ENCODE measurements at regions not wholly inside any gene's neighbourhood (a gene's known extent, or its start where the extent isn't known, plus 50 kb on each side); places are given as distances from the start of the nearest gene placed in this dataset.
"Not testable (repeated sequence)": the region's sequence is repeated elsewhere in the genome, so short reads cannot be mapped to it uniquely, and the experiment has no call there.

DNA sequence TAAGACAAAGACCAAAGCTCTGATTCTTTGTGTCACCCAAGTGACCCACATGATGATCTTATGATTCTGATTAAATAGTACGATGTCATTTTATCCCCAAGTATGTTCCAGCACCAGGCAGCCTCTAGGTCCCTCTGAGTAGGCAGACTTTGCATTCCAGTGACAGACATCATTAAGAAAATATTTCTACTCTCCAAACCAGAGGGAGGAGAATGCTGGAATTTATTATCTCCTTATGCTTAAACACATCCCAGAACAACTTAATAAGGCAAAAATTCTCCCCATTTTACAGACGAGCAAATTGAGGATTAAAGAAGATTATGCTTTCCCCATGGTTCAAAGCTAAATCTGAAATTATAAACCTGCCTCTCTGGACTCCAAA lies 192.8 kb upstream of the CDH11 start:
- Histone ChIP-seq H3K27me3 (replicated peaks; ENCODE audit: control insufficient read depth, insufficient read depth, low read length, poor library complexity, severe bottlenecking) (no peaks in the 10 kb centered on the region), H3K36me3 (ENCODE audit: control insufficient read depth, insufficient read depth, low read length) (no peaks in the 10 kb centered on the region), H3K4me3 (ENCODE audit: insufficient read depth, low read depth, low read length, poor library complexity, severe bottlenecking) (no peak overlapping the region), H3K27ac (ENCODE audit: insufficient read depth, low read length, poor library complexity, severe bottlenecking) (no peak overlapping the region), H3K4me1 (ENCODE audit: control insufficient read depth, insufficient read depth, low read length, poor library complexity, severe bottlenecking) (no peaks in the 10 kb centered on the region), H3K9me3 (ENCODE audit: control insufficient read depth, low read length) (no peaks in the 10 kb centered on the region)
- DNase-seq, result no peak

DNA sequence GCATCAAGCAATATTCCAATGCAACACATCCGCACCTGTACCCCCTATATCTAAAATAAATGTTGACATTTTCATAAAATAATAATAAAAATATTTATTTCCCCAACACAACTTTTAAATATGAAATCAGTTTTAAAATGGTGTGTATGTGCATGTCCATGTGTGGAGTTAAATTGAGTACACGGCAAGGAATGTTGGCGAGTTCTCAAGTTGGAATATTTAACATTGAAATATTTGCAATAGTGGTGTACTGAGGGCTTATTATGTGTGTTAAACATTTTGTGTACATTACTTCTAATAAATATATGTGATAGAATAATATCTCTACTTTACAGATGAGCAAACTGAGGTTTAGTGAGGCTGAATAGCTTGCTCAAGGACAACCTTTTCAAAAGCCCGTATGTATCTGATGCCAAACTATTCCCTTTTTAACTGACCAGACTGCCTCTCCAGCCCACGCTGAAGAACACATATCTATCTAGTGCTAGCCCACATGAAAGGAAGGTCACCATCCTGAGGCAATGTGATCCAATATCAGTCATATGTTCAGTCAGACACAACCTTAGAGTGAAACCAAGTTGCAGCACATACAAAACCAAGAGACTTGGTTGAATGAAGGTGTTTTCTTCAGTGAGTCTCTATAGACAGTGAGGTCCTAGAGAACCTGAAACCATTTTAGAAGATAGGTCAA lies 192.2 kb upstream of the CDH11 start:
- H3K4me3 ChIP-seq (ENCODE audit: insufficient read depth, low read depth, low read length, poor library complexity, severe bottlenecking), result no peak overlapping the region
- H3K4me1 ChIP-seq (ENCODE audit: control insufficient read depth, insufficient read depth, low read length, poor library complexity, severe bottlenecking), result no peaks in the 10 kb centered on the region
- DNase-seq, result no peak
- no peaks in the 10 kb centered on the region for H3K36me3 ChIP-seq (ENCODE audit: control insufficient read depth, insufficient read depth, low read length)
- no peak overlapping the region for H3K27ac ChIP-seq (ENCODE audit: insufficient read depth, low read length, poor library complexity, severe bottlenecking)
- H3K27me3 ChIP-seq (replicated peaks; ENCODE audit: control insufficient read depth, insufficient read depth, low read length, poor library complexity, severe bottlenecking), result no peaks in the 10 kb centered on the region
- no peaks in the 10 kb centered on the region for H3K9me3 ChIP-seq (ENCODE audit: control insufficient read depth, low read length)

DNA sequence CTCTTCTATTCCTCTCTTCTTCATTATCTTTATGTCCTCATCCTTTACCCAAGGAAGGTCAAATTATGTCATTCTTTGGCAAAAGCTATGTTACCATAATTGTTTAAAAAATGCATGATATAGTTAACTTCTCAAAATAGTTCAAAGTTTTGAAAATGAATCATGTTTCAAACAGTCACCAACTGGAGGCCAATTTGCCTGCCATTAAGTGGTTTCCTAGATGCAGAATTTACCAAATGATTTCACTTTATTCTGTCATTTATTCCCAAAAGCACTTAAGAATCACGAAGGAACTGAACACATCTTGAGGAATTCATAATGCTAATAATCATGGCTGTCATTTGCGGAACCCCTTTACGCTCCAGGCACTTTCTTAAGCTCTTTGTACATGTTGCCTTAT lies 190.9 kb upstream of the CDH11 start:
- Histone ChIP-seq H3K4me3 (ENCODE audit: insufficient read depth, low read depth, low read length, poor library complexity, severe bottlenecking) (no peak overlapping the region), H3K4me1 (ENCODE audit: control insufficient read depth, insufficient read depth, low read length, poor library complexity, severe bottlenecking) (no peaks in the 10 kb centered on the region), H3K27ac (ENCODE audit: insufficient read depth, low read length, poor library complexity, severe bottlenecking) (no peak overlapping the region), H3K9me3 (ENCODE audit: control insufficient read depth, low read length) (no peaks in the 10 kb centered on the region), H3K36me3 (ENCODE audit: control insufficient read depth, insufficient read depth, low read length) (no peaks in the 10 kb centered on the region), H3K27me3 (replicated peaks; ENCODE audit: control insufficient read depth, insufficient read depth, low read length, poor library complexity, severe bottlenecking) (no peaks in the 10 kb centered on the region)
- DNase-seq, result no peak

DNA sequence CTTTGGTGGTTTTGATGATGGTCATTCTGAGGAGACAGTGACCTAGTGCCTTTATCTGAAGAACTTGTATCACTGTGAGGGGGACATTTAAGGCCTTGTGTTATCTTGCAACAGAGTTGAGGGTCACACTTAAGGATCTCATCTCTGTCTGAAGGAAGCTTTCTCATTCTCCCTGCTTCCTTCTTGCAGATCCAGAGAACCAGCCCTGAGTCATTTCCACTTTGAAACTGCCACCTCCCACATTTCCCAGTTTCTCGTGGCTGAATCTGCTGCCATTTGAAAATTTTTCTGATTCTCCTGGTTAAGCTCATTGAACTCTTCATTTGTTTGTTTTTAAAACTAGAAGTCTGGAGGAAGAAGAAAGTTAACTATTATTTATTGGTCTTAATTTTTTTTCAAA lies 190.2 kb upstream of the CDH11 start:
- no peaks in the 10 kb centered on the region for H3K9me3 ChIP-seq (ENCODE audit: control insufficient read depth, low read length)
- H3K27ac ChIP-seq (ENCODE audit: insufficient read depth, low read length, poor library complexity, severe bottlenecking), result no peak overlapping the region
- no peak overlapping the region for H3K4me3 ChIP-seq (ENCODE audit: insufficient read depth, low read depth, low read length, poor library complexity, severe bottlenecking)
- H3K36me3 ChIP-seq (ENCODE audit: control insufficient read depth, insufficient read depth, low read length), result no peaks in the 10 kb centered on the region
- no peak for DNase-seq
- H3K27me3 ChIP-seq (replicated peaks; ENCODE audit: control insufficient read depth, insufficient read depth, low read length, poor library complexity, severe bottlenecking), result no peaks in the 10 kb centered on the region
- H3K4me1 ChIP-seq (ENCODE audit: control insufficient read depth, insufficient read depth, low read length, poor library complexity, severe bottlenecking), result no peaks in the 10 kb centered on the region

DNA sequence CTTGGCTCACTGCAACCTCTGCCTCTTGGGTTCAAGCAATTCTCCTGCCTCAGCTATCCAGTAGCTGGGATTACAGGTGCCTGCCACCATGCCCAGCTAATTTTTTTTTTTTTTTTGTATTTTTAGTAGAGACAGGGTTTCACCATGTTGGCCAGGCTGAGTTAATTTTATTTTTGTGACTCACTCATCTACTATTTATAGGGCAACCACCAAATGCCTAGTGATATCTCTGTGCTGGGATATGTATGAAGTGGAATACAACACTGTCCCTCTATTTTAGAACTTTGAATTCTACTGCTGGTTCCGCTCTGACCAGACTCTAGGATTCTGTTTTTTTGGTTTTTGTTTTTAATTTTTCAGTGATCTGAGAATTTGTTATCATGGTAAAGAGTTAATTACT lies 188.6 kb upstream of the CDH11 start:
- H3K4me3 ChIP-seq (ENCODE audit: insufficient read depth, low read depth, low read length, poor library complexity, severe bottlenecking); H3K27me3 ChIP-seq (replicated peaks; ENCODE audit: control insufficient read depth, insufficient read depth, low read length, poor library complexity, severe bottlenecking); DNase-seq; H3K36me3 ChIP-seq (ENCODE audit: control insufficient read depth, insufficient read depth, low read length); H3K27ac ChIP-seq (ENCODE audit: insufficient read depth, low read length, poor library complexity, severe bottlenecking); H3K9me3 ChIP-seq (ENCODE audit: control insufficient read depth, low read length); H3K4me1 ChIP-seq (ENCODE audit: control insufficient read depth, insufficient read depth, low read length, poor library complexity, severe bottlenecking): not testable (repeated sequence)

DNA sequence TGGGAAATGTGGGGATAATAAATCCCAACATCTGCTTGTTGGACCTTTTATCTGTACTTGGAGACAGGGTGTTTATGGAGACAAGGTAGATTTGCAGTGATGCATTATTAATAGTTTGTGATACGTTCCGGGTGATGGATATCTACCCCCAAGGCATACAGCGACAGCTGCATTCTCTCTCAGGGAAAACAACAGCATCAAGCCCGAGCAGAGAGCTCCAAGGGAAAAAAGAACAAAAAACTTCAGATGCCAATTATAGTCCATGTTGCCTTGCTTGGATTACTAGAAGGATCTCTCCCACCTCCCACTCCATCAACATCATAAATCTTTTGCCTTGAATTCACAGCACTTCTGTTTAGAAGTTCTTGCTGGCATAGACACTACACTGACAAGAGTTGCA lies 187.5 kb upstream of the CDH11 start:
- no peak overlapping the region for H3K27ac ChIP-seq (ENCODE audit: insufficient read depth, low read length, poor library complexity, severe bottlenecking)
- no peaks in the 10 kb centered on the region for H3K36me3 ChIP-seq (ENCODE audit: control insufficient read depth, insufficient read depth, low read length)
- DNase-seq, result no peak
- no peaks in the 10 kb centered on the region for H3K9me3 ChIP-seq (ENCODE audit: control insufficient read depth, low read length)
- no peaks in the 10 kb centered on the region for H3K4me1 ChIP-seq (ENCODE audit: control insufficient read depth, insufficient read depth, low read length, poor library complexity, severe bottlenecking)
- no peaks in the 10 kb centered on the region for H3K27me3 ChIP-seq (replicated peaks; ENCODE audit: control insufficient read depth, insufficient read depth, low read length, poor library complexity, severe bottlenecking)
- H3K4me3 ChIP-seq (ENCODE audit: insufficient read depth, low read depth, low read length, poor library complexity, severe bottlenecking), result no peak overlapping the region

DNA sequence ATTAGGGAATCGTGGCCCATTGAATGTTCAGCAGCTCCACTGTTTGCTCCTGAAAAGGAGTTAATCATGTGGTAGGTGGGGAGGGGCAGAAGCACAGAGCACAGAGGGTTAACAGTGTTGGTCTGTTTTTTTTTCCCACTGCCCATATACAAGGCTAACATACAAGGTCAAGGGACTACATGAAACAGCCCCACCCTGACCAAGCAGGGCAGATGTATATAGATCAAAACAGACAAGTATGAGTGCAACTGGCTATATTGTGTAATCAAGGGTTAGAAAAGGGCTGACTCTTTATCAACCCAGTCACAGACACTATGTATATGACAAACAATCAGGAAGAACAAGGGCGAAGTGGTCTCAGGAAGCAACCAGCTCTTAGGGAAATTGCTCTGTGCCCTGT lies 186.6 kb upstream of the CDH11 start:
- Histone ChIP-seq H3K27ac (ENCODE audit: insufficient read depth, low read length, poor library complexity, severe bottlenecking) (no peak overlapping the region), H3K4me3 (ENCODE audit: insufficient read depth, low read depth, low read length, poor library complexity, severe bottlenecking) (no peak overlapping the region), H3K36me3 (ENCODE audit: control insufficient read depth, insufficient read depth, low read length) (no peaks in the 10 kb centered on the region), H3K9me3 (ENCODE audit: control insufficient read depth, low read length) (no peaks in the 10 kb centered on the region), H3K4me1 (ENCODE audit: control insufficient read depth, insufficient read depth, low read length, poor library complexity, severe bottlenecking) (no peaks in the 10 kb centered on the region), H3K27me3 (replicated peaks; ENCODE audit: control insufficient read depth, insufficient read depth, low read length, poor library complexity, severe bottlenecking) (no peaks in the 10 kb centered on the region)
- DNase-seq, result no peak

DNA sequence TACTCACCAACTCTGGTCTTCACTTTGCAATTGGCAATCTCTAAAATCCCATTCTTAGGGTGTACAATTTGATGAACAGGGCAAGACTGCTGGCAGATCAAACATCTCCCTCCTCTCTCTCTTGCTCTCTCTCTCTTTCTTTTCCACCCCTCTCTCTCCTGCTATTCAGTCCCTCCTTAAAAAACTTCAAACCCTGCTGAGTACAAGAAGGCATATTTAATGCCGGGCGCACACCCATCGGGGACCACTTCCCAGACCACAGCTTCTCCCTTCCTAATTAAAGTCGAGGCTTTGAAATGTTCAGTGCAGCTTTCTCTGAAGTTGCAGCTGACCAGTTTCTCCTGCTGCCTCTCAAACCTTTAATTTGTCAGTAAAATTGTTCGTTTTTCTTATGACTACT lies 185.4 kb upstream of the CDH11 start:
- Histone ChIP-seq H3K4me1 (ENCODE audit: control insufficient read depth, insufficient read depth, low read length, poor library complexity, severe bottlenecking) (no peaks in the 10 kb centered on the region), H3K27ac (ENCODE audit: insufficient read depth, low read length, poor library complexity, severe bottlenecking) (no peak overlapping the region), H3K9me3 (ENCODE audit: control insufficient read depth, low read length) (no peaks in the 10 kb centered on the region), H3K27me3 (replicated peaks; ENCODE audit: control insufficient read depth, insufficient read depth, low read length, poor library complexity, severe bottlenecking) (no peaks in the 10 kb centered on the region), H3K4me3 (ENCODE audit: insufficient read depth, low read depth, low read length, poor library complexity, severe bottlenecking) (no peak overlapping the region), H3K36me3 (ENCODE audit: control insufficient read depth, insufficient read depth, low read length) (no peaks in the 10 kb centered on the region)
- no peak for DNase-seq

DNA sequence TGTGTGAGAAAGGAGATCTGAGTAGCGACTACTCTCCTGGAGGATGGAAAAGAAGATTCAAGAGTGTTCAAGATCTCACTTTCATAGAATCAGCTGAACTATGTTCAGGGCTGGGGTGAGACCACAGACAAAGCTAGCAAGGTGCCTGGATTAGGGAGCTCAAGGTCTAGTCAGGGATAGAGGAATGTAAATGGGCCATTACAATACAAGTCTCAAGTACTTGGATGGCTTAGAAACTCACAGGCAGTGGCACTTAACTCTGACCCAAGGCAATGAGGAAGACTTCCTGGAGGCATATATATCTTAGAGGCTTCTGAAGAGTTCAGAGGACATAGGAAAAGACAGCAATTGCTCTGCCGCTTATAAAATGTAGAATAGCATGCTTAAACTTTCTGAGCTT lies 184.9 kb upstream of the CDH11 start:
- Histone ChIP-seq H3K27me3 (replicated peaks; ENCODE audit: control insufficient read depth, insufficient read depth, low read length, poor library complexity, severe bottlenecking) (no peaks in the 10 kb centered on the region), H3K4me3 (ENCODE audit: insufficient read depth, low read depth, low read length, poor library complexity, severe bottlenecking) (no peak overlapping the region), H3K27ac (ENCODE audit: insufficient read depth, low read length, poor library complexity, severe bottlenecking) (no peak overlapping the region), H3K9me3 (ENCODE audit: control insufficient read depth, low read length) (no peaks in the 10 kb centered on the region), H3K36me3 (ENCODE audit: control insufficient read depth, insufficient read depth, low read length) (no peaks in the 10 kb centered on the region), H3K4me1 (ENCODE audit: control insufficient read depth, insufficient read depth, low read length, poor library complexity, severe bottlenecking) (no peaks in the 10 kb centered on the region)
- no peak for DNase-seq

DNA sequence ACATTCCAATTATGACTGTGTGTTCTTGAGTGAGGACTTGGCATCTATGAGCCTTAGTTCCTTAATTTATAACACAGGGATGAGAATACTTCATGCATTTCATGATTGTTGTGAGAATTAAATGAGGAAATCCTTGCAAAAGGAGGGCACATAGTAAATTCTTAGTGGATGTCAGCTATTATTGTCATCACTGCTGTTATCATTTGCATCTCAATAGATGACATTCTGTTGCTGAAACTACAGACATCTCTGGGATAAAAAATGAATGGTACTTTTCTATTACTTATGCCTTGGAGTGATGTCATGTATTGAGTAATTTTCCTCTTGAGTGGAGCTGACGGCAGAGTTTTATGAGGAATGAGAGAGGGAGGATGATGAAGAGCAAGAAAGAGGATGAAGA lies 184.4 kb upstream of the CDH11 start:
- no peak for DNase-seq
- H3K9me3 ChIP-seq (ENCODE audit: control insufficient read depth, low read length), result no peaks in the 10 kb centered on the region
- H3K4me1 ChIP-seq (ENCODE audit: control insufficient read depth, insufficient read depth, low read length, poor library complexity, severe bottlenecking), result no peaks in the 10 kb centered on the region
- no peaks in the 10 kb centered on the region for H3K27me3 ChIP-seq (replicated peaks; ENCODE audit: control insufficient read depth, insufficient read depth, low read length, poor library complexity, severe bottlenecking)
- no peak overlapping the region for H3K4me3 ChIP-seq (ENCODE audit: insufficient read depth, low read depth, low read length, poor library complexity, severe bottlenecking)
- H3K27ac ChIP-seq (ENCODE audit: insufficient read depth, low read length, poor library complexity, severe bottlenecking), result no peak overlapping the region
- H3K36me3 ChIP-seq (ENCODE audit: control insufficient read depth, insufficient read depth, low read length), result no peaks in the 10 kb centered on the region
